Prostate gland (tissue), 2 donors: ENCODE measurements at regions not wholly inside any gene's neighbourhood (a gene's known extent, or its start where the extent isn't known, plus 50 kb on each side); places are given as distances from the start of the nearest gene placed in this dataset.

Experiments
- POLR2A ChIP-seq: fragments of 450-650 bp; IDR thresholded peaks from one replicate; pipeline ENCODE4 v1.6.1; 2016; ENCODE audit warnings: antibody characterized with exemption, mild to moderate bottlenecking
- POLR2AphosphoS5 ChIP-seq: sonication (generic); formaldehyde crosslinking; IDR thresholded peaks from one replicate; pipeline ENCODE4 v1.6.1; 2017; ENCODE audit warnings: antibody characterized with exemption
- TF ChIP-seq, protein P1 (sequence below), 4 experiments: fragments of 200-600 bp in 2 of 4; fragments of 450-650 bp in 2 of 4; sonication (generic) in 2 of 4; IDR thresholded peaks; 1 replicate in 3 of 4; 2 replicates in 1 of 4; pipeline ENCODE4 v1.5.1; 2016 to 2019; ENCODE audit warnings: antibody characterized with exemption in 4 of 4, mild to moderate bottlenecking in 2 of 4, moderate library complexity in 2 of 4

DNA sequence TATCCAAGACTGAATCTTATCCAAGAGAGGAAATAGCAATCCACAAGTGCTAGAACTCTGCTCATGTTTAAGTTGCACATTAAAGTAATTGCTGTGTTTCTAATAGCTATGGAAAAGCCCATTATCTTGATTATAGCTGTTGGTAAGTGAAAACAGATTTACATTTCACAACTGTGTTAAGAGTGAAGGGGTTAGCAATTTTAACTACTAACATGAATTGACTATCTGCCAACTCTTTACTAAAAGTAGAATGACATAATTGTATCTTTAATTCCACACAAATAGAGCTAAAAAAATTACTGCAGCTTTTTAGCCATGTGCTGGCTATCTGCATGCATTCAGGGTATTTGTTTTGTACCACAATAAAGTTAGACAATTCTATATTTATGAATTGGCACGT, 277.9 kb upstream of the IRAK1BP1 start:
- TF ChIP-seq, protein P1, sequence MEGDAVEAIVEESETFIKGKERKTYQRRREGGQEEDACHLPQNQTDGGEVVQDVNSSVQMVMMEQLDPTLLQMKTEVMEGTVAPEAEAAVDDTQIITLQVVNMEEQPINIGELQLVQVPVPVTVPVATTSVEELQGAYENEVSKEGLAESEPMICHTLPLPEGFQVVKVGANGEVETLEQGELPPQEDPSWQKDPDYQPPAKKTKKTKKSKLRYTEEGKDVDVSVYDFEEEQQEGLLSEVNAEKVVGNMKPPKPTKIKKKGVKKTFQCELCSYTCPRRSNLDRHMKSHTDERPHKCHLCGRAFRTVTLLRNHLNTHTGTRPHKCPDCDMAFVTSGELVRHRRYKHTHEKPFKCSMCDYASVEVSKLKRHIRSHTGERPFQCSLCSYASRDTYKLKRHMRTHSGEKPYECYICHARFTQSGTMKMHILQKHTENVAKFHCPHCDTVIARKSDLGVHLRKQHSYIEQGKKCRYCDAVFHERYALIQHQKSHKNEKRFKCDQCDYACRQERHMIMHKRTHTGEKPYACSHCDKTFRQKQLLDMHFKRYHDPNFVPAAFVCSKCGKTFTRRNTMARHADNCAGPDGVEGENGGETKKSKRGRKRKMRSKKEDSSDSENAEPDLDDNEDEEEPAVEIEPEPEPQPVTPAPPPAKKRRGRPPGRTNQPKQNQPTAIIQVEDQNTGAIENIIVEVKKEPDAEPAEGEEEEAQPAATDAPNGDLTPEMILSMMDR (IDR thresholded peaks at IDR 0.05): no peak
- no peak for TF ChIP-seq POLR2A
- no peak for TF ChIP-seq POLR2AphosphoS5
